Liver (tissue), 7 donors: ENCODE measurements at regions not wholly inside any gene's neighbourhood (a gene's known extent, or its start where the extent isn't known, plus 50 kb on each side); places are given as distances from the start of the nearest gene placed in this dataset.

Experiments used
- DNase-seq: peaks from one replicate; pipeline ENCODE4 v3.0.0-alpha.2; 2017; ENCODE audit warnings: low spot score
- H3K27ac ChIP-seq, 2 donors: one replicate each; pipeline ENCODE4 v1.7.0; 2013; ENCODE audit warnings: inconsistent platforms in 2 of 2, low read length in 2 of 2, control low read depth in 1 of 2, low read depth in 1 of 2, mild to moderate bottlenecking in 1 of 2
- H3K27me3 ChIP-seq, 4 donors: one replicate each; pipeline versions ENCODE4 v1.6.1 to v1.7.0; 2013; ENCODE audit warnings: low read length in 3 of 4, inconsistent platforms in 1 of 4, mild to moderate bottlenecking in 1 of 4, moderate library complexity in 1 of 4; ENCODE audit not compliant: control insufficient read depth in 4 of 4, insufficient read depth in 4 of 4
- H3K36me3 ChIP-seq, 4 donors: one replicate each; pipeline versions ENCODE4 v1.6.1 to v1.7.0; 2013; ENCODE audit warnings: low read length in 3 of 4, mild to moderate bottlenecking in 3 of 4, low read depth in 1 of 4, moderate library complexity in 1 of 4; ENCODE audit not compliant: control insufficient read depth in 4 of 4, insufficient read depth in 3 of 4
- H3K4me1 ChIP-seq, 4 donors: one replicate each; pipeline versions ENCODE4 v1.6.1 to v1.7.0; 2013; ENCODE audit warnings: low read length in 3 of 4, mild to moderate bottlenecking in 3 of 4, moderate library complexity in 1 of 4; ENCODE audit not compliant: control insufficient read depth in 4 of 4, insufficient read depth in 4 of 4
- H3K4me3 ChIP-seq, 3 donors: one replicate each; pipeline versions ENCODE4 v1.6.1 to v1.7.0; 2013; ENCODE audit warnings: low read length in 3 of 3, control low read depth in 1 of 3, low read depth in 1 of 3, mild to moderate bottlenecking in 1 of 3
- H3K9ac ChIP-seq, 2 donors: one replicate each; pipeline ENCODE4 v1.7.0; 2013; ENCODE audit warnings: low read length in 2 of 2, mild to moderate bottlenecking in 2 of 2, moderate library complexity in 2 of 2, control low read depth in 1 of 2, low read depth in 1 of 2
- H3K9me3 ChIP-seq, 4 donors: one replicate each; pipeline versions ENCODE4 v1.6.1 to v1.7.0; 2013; ENCODE audit warnings: low read length in 3 of 4; ENCODE audit not compliant: control insufficient read depth in 4 of 4
- ATF3 ChIP-seq: IDR thresholded peaks from 2 replicates; pipeline ENCODE4 v1.6.1; 2016; ENCODE audit warnings: antibody characterized with exemption
- EGR1 ChIP-seq, 2 donors: IDR thresholded peaks; 2 replicates each; pipeline ENCODE4 v1.6.1; 2016 to 2018; ENCODE audit warnings: antibody characterized with exemption in 2 of 2, low read depth in 2 of 2
- FOXA1 ChIP-seq: IDR thresholded peaks from 2 replicates; pipeline ENCODE4 v1.6.1; 2016; ENCODE audit warnings: antibody characterized with exemption
- FOXA2 ChIP-seq: IDR thresholded peaks from 2 replicates; pipeline ENCODE4 v1.6.1; 2016; ENCODE audit warnings: antibody characterized with exemption
- GABPA ChIP-seq, 2 donors: IDR thresholded peaks in 1 of 2; conservative IDR thresholded peaks in 1 of 2; 2 replicates each; pipeline ENCODE4 v1.6.1; 2016; ENCODE audit warnings: antibody characterized with exemption in 2 of 2, mild to moderate bottlenecking in 1 of 2, moderate library complexity in 1 of 2
- HNF4A ChIP-seq, 2 donors: conservative IDR thresholded peaks; 2 replicates each; pipeline ENCODE4 v1.6.1; 2016; ENCODE audit warnings: antibody characterized with exemption in 2 of 2, mild to moderate bottlenecking in 2 of 2
- HNF4G ChIP-seq: IDR thresholded peaks from 2 replicates; pipeline ENCODE4 v1.6.1; 2016; ENCODE audit warnings: antibody characterized with exemption
- JUND ChIP-seq, 2 donors: IDR thresholded peaks; 2 replicates each; pipeline ENCODE4 v1.6.1; 2016; ENCODE audit warnings: antibody characterized with exemption in 2 of 2
- NR2F2 ChIP-seq: IDR thresholded peaks from 2 replicates; pipeline ENCODE4 v1.6.1; 2016; ENCODE audit warnings: antibody characterized with exemption
- REST ChIP-seq: IDR thresholded peaks from 2 replicates; pipeline ENCODE4 v1.6.1; 2016; ENCODE audit warnings: antibody characterized with exemption, mild to moderate bottlenecking
- RXRA ChIP-seq, 2 donors: IDR thresholded peaks; 2 replicates each; pipeline ENCODE4 v1.6.1; 2017 to 2018; ENCODE audit warnings: antibody characterized with exemption in 2 of 2, mild to moderate bottlenecking in 1 of 2
- SP1 ChIP-seq: IDR thresholded peaks from 2 replicates; pipeline ENCODE4 v1.6.1; 2018; ENCODE audit warnings: antibody characterized with exemption, mild to moderate bottlenecking
- TAF1 ChIP-seq: conservative IDR thresholded peaks from 2 replicates; pipeline ENCODE4 v1.6.1; 2016; ENCODE audit warnings: antibody characterized with exemption, mild to moderate bottlenecking
- YY1 ChIP-seq: IDR thresholded peaks from 2 replicates; pipeline ENCODE4 v1.6.1; 2016; ENCODE audit warnings: antibody characterized with exemption, mild to moderate bottlenecking
- ZBTB33 ChIP-seq: IDR thresholded peaks from 2 replicates; pipeline ENCODE4 v1.6.1; 2016; ENCODE audit warnings: antibody characterized with exemption
- WGBS: extraction: QIAGEN DNeasy Blood & Tissue Kit; methylation state at CpG from one replicate; pipeline ENCODE4 v1.1.7; 2013; 5-methylcytosine and 5-hydroxymethylcytosine counted together
- donor health status: healthy.
- donor health status: healthy.
- donor health status: healthy.
- donor health status: healthy.

GRCh38 chr4:138688408-138689085 lies 327.0 kb upstream of the NOCT start:
- no peaks in the 10 kb centered on the region for H3K4me1 ChIP-seq
- 84% methylated on average over 12 of the region's 12 CpGs for WGBS

More at GRCh38 chr4:138688408-138689085, 327.0 kb upstream of the NOCT start:
- H3K27ac ChIP-seq = no peak overlapping the region
- H3K36me3 ChIP-seq = no peaks in the 10 kb centered on the region
- TF ChIP-seq ZBTB33 (no peak), YY1 (no peak), JUND (IDR thresholded peaks at IDR 0.05) (no peak), TAF1 (no peak), FOXA2 (no peak), REST (no peak), EGR1 (IDR thresholded peaks at IDR 0.05; ENCODE audit: low read depth in 2 of 2) (no peak), ATF3 (no peak), SP1 (no peak), NR2F2 (no peak), FOXA1 (no peak), HNF4G (no peak), GABPA (IDR thresholded peaks at IDR 0.05 in 1 of 2, conservative IDR thresholded peaks at IDR 0.05 in 1 of 2) (no peak), HNF4A (conservative IDR thresholded peaks at IDR 0.05) (no peak), RXRA (IDR thresholded peaks at IDR 0.05) (no peak)
- H3K27me3 ChIP-seq = no peaks in the 10 kb centered on the region
- H3K4me3 ChIP-seq = no peak overlapping the region
- no peaks in the 10 kb centered on the region for H3K9me3 ChIP-seq
- H3K9ac ChIP-seq = no peak overlapping the region
- no peak for DNase-seq
